Stomach (tissue), 8 donors: ENCODE measurements at regions not wholly inside any gene's neighbourhood (a gene's known extent, or its start where the extent isn't known, plus 50 kb on each side); places are given as distances from the start of the nearest gene placed in this dataset.

Experiments used
- DNase-seq, 2 donors: peaks; one replicate each; pipeline versions ENCODE4 v3.0.0 to v3.0.0-alpha.2; 2013 to 2019
- H3K27ac ChIP-seq, 5 donors: fragments of 200-600 bp in 4 of 5; sonication (generic) in 4 of 5; one replicate each; pipeline ENCODE4 v1.5.1; 2013 to 2019; ENCODE audit warnings: mild to moderate bottlenecking in 1 of 5, moderate library complexity in 1 of 5
- H3K27me3 ChIP-seq, 3 donors: fragments of 200-600 bp; sonication (generic); one replicate each; pipeline ENCODE4 v1.5.1; 2017 to 2019; ENCODE audit warnings: mixed run types in 1 of 3
- H3K36me3 ChIP-seq, 4 donors: fragments of 200-600 bp; sonication (generic); 1 replicate in 3 of 4; 2 replicates in 1 of 4; pipeline ENCODE4 v1.5.1; 2016 to 2019
- H3K4me1 ChIP-seq, 4 donors: fragments of 200-600 bp; sonication (generic); one replicate each; pipeline ENCODE4 v1.5.1; 2016 to 2019
- H3K4me3 ChIP-seq, 4 donors: fragments of 200-600 bp; sonication (generic) in 3 of 4; one replicate each; pipeline ENCODE4 v1.5.1; 2016 to 2019; ENCODE audit warnings: mild to moderate bottlenecking in 1 of 4
- H3K9me3 ChIP-seq, 4 donors: fragments of 200-600 bp; sonication (generic); one replicate each; pipeline ENCODE4 v1.5.1; 2016 to 2019
- EP300 ChIP-seq: sonication (generic); formaldehyde crosslinking; IDR thresholded peaks from one replicate; pipeline ENCODE4 v1.6.1; 2017; ENCODE audit warnings: antibody characterized with exemption
- POLR2A ChIP-seq, 4 donors: fragments of 450-650 bp; IDR thresholded peaks; one replicate each; pipeline ENCODE4 v1.6.1; 2016; ENCODE audit warnings: antibody characterized with exemption in 4 of 4, control low read depth in 2 of 4, mild to moderate bottlenecking in 1 of 4, moderate library complexity in 1 of 4
- POLR2AphosphoS5 ChIP-seq, 3 donors: sonication (generic); formaldehyde crosslinking; IDR thresholded peaks; one replicate each; pipeline ENCODE4 v1.6.1; 2016; ENCODE audit warnings: antibody characterized with exemption in 3 of 3
- WGBS, 5 donors: extraction: QIAGEN DNeasy Blood & Tissue Kit in 3 of 5; methylation state at CpG; one replicate each; pipeline versions ENCODE4 v1.1.5 to v1.1.7; 2013 to 2018; 5-methylcytosine and 5-hydroxymethylcytosine counted together
- intact Hi-C: fragments of 100-400 bp; cut with DNase I; formaldehyde crosslinking; loops from one replicate; pipeline ENCODE4 v1.15.1; 2023; ENCODE audit warnings: low total_unique reads
- TF ChIP-seq, protein P1 (sequence below), 7 experiments: fragments of 450-650 bp in 4 of 7; fragments of 200-600 bp in 3 of 7; sonication (generic) in 3 of 7; IDR thresholded peaks; one replicate each; pipeline ENCODE4 v1.5.1; 2016 to 2019; ENCODE audit warnings: antibody characterized with exemption in 7 of 7, control low read depth in 2 of 7, mild to moderate bottlenecking in 1 of 7
- donor health status: healthy with polysubstance abuse.
- donor health status: Bipolar disorder and iron deficiency.
- donor health status: healthy.

DNA sequence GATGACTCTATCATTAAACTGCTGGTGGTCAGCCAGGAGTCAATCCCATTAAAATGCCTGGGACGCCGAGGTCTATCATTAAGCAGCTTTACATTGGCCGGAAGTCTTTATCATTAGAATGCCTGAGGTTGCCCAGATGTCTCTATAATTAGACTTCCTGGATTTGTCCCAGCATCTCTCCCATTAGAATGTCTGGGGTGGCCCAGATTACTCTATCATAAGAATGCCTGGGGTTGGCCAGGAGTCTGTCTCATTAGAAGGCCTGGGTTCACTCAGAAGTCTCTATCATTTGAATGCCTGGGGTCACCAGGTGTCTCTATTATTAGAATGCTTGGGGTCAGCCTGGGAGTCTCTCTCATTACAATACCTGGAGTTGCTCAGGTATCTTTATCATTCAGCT lies 2227.2 kb downstream of the TP53TG3F start:
- Histone ChIP-seq H3K4me3 (no peak overlapping the region), H3K4me1 (no peaks in the 10 kb centered on the region), H3K36me3 (no peaks in the 10 kb centered on the region), H3K27ac (no peak overlapping the region), H3K27me3 (no peaks in the 10 kb centered on the region), H3K9me3 (peaks cover 0 to 97% (median 85%) of the 10 kb centered on the region in 4 donors)
- no peak for TF ChIP-seq EP300
- TF ChIP-seq POLR2A (IDR thresholded peaks at IDR 0.05) = no peak
- TF ChIP-seq POLR2AphosphoS5 (IDR thresholded peaks at IDR 0.05) = no peak
- TF ChIP-seq, protein P1, sequence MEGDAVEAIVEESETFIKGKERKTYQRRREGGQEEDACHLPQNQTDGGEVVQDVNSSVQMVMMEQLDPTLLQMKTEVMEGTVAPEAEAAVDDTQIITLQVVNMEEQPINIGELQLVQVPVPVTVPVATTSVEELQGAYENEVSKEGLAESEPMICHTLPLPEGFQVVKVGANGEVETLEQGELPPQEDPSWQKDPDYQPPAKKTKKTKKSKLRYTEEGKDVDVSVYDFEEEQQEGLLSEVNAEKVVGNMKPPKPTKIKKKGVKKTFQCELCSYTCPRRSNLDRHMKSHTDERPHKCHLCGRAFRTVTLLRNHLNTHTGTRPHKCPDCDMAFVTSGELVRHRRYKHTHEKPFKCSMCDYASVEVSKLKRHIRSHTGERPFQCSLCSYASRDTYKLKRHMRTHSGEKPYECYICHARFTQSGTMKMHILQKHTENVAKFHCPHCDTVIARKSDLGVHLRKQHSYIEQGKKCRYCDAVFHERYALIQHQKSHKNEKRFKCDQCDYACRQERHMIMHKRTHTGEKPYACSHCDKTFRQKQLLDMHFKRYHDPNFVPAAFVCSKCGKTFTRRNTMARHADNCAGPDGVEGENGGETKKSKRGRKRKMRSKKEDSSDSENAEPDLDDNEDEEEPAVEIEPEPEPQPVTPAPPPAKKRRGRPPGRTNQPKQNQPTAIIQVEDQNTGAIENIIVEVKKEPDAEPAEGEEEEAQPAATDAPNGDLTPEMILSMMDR (IDR thresholded peaks at IDR 0.05) = no peak
- no peak for DNase-seq
- intact Hi-C loops = no loop called here
- WGBS, 5 donors = 82 to 96% (median 91%) methylated on average over 3 of the region's 3 CpGs

DNA sequence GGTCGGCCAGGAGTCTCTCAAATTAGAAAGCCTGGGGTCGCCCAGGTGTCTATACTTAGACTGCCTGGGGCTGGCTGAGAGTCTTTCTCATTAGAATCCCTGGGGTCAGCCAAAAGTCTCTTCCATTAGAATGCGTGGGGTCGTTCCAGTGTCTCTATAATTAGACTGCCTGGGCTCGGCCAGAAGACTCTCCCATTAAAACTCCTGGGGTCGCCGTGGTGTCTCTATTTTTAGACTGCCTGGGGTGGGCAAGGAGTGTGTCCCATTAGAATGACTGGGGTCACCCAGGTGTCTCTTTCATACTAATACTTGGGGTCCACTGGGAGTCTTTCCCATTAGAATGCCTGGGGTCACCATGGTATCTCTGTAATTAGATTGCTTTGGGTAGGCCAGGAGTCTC lies 2227.7 kb downstream of the TP53TG3F start:
- H3K27ac ChIP-seq = no peak overlapping the region
- H3K27me3 ChIP-seq = no peaks in the 10 kb centered on the region
- no peak overlapping the region for H3K4me3 ChIP-seq
- H3K9me3 ChIP-seq = peaks cover 0 to 97% (median 90%) of the 10 kb centered on the region in 4 donors
- no peak for TF ChIP-seq POLR2AphosphoS5 (IDR thresholded peaks at IDR 0.05)
- TF ChIP-seq, protein P1 (IDR thresholded peaks at IDR 0.05) = no peak
- TF ChIP-seq POLR2A (IDR thresholded peaks at IDR 0.05) = no peak
- no peak for TF ChIP-seq EP300
- no peak for DNase-seq
- no peaks in the 10 kb centered on the region for H3K4me1 ChIP-seq
- no peaks in the 10 kb centered on the region for H3K36me3 ChIP-seq
- 61 to 67% (median 63%) methylated on average over 7 of the region's 7 CpGs for WGBS, 5 donors
- intact Hi-C loops = no loop called here

DNA sequence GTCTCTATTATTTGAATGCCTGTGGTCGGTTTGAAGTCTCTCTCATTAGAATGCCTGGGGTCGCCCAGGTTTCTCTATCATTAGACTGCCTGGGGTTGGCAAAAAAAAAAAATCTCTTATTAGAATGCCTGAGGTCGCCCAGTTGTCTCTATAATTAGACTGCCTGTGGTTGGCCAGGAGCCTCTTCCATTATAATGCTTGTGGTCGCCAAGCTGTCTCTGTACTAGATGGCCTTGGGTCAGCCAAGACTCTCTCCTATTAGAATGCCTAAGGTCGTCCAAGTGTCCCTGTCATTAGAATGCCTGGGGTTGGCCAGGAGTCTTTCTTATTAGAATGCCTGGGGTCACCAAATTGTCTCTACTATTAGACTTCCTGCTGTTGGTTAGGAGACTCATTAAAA lies 2228.4 kb downstream of the TP53TG3F start:
- 36 to 56% (median 43%) methylated on average over 5 of the region's 5 CpGs for WGBS, 5 donors

DNA sequence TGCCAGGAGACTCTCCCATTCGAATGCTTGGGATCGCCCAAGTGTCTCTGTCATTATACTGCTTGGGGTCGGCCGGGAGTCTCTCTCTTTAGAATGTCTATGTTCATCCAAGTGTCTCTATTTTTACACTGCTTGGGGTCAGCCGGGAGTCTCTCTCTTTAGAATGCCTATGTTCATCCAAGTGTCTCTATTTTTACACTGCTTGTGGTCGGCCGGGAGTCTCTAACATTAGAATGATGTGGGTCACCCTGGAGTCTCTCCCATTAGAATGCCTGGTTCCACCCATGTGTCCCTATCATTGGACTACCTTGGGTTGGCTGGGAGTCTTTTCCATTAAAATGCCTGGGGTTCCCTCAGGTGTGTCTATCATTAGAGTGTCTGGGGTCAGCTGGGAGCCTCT lies 2230.4 kb downstream of the TP53TG3F start:
- no peak for DNase-seq
- Histone ChIP-seq H3K9me3 (peaks cover 0 to 100% (median 97%) of the 10 kb centered on the region in 4 donors), H3K4me3 (no peak overlapping the region), H3K4me1 (no peaks in the 10 kb centered on the region), H3K27ac (no peak overlapping the region), H3K36me3 (no peaks in the 10 kb centered on the region), H3K27me3 (no peaks in the 10 kb centered on the region)
- intact Hi-C loops = no loop called here
- TF ChIP-seq POLR2AphosphoS5 (IDR thresholded peaks at IDR 0.05) (no peak), EP300 (no peak), POLR2A (IDR thresholded peaks at IDR 0.05) (no peak)
- TF ChIP-seq, protein P1 (IDR thresholded peaks at IDR 0.05) = no peak
- WGBS, 5 donors = 85 to 87% (median 87%) methylated on average over 7 of the region's 7 CpGs

More for the DNA sequence above, 2228.4 kb downstream of the TP53TG3F start:
- TF ChIP-seq POLR2A (IDR thresholded peaks at IDR 0.05) = no peak
- DNase-seq = no peak
- Histone ChIP-seq H3K27me3 (no peaks in the 10 kb centered on the region), H3K36me3 (no peaks in the 10 kb centered on the region), H3K9me3 (peaks cover 0 to 99% (median 94%) of the 10 kb centered on the region in 4 donors), H3K27ac (no peak overlapping the region), H3K4me1 (no peaks in the 10 kb centered on the region), H3K4me3 (no peak overlapping the region)
- intact Hi-C loops = no loop called here

DNA sequence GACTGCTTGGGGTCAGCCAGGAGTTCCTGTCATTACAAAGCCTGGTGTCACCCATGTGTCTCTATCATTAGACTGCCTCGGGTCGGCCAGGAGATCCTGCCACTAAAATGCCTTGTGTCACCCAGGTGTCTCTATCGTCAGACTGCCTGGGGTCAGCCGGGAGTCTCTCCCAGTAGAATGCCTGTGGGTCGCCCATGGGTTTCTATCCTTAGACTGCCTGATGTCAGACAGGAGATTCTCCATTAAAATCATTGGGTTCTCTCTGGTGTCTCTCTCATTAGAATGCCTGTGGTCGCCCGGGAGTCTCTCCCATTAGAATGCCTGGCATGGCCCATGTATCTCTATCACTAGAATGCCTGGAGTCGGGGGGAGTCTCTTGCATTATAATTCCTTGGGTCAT lies 2231.0 kb downstream of the TP53TG3F start:
- TF ChIP-seq POLR2A (IDR thresholded peaks at IDR 0.05) = no peak
- TF ChIP-seq POLR2AphosphoS5 (IDR thresholded peaks at IDR 0.05) = no peak
- TF ChIP-seq EP300 = no peak
- TF ChIP-seq, protein P1 (IDR thresholded peaks at IDR 0.05) = no peak
- Histone ChIP-seq H3K36me3 (no peaks in the 10 kb centered on the region), H3K27me3 (no peaks in the 10 kb centered on the region), H3K4me3 (no peak overlapping the region), H3K4me1 (no peaks in the 10 kb centered on the region), H3K27ac (no peak overlapping the region), H3K9me3 (peaks cover 0 to 100% (median 98%) of the 10 kb centered on the region in 4 donors)
- WGBS, 5 donors = 63 to 83% (median 76%) methylated on average over 8 of the region's 8 CpGs
- intact Hi-C loops = no loop called here
- no peak for DNase-seq
